NCI-H748 (cell line): ENCODE measurements at regions not wholly inside any gene's neighbourhood (a gene's known extent, or its start where the extent isn't known, plus 50 kb on each side); places are given as distances from the start of the nearest gene placed in this dataset.

ENCODE experiments used
- DNase-seq: peaks from one replicate; lab custom pipeline; 2025; ENCODE audit not compliant: unreplicated experiment; lab: John Stamatoyannopoulos, UW

- DNase-seq: no peak
Measured at GRCh38 chr4:13840502-13841190, 213.1 kb upstream of the BOD1L1 start.

- no peak for DNase-seq
Measured at GRCh38 chr4:13844740-13845139, 217.2 kb upstream of the BOD1L1 start.

GRCh38 chr4:13849778-13850177 lies 222.3 kb upstream of the BOD1L1 start:
- no peak for DNase-seq

DNA sequence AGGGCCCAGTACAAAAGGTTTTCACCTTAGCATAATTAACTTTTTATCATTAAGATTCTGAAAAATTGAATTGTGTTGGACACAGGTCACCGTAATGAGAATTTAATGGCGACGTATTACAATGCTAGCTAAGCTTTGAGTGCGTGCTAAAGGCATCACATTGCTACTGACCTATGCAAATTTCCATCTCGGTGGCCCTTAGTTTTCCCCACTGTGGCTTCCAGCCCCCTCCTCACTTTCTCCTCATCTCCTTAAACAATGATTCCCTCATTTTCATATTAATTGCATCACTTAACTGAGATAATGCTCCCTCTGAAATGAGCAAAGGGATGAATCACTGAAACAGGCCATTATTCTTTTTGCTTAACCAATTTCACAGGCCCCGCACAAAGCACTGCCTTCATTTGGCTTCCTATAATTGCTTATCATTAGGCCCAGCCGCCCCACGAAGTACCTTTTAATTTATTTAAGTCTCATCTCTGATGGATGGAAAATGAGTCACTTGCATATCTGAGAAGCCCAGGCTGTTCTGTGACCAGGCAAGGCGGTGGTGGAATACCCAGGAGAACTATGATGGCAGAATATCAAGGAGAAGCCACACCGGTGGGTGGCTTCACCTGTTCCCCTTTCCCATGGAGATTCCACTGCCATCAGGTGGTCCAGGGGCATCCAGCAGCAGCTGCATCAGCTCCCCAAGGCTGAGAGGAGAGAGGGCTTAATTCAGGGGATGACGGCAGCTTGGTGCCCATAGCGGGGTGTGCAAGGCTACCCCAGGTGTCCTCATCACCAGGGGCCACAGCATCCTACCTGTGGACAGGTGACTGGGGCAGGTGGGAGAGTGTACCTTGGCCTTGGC lies 223.8 kb upstream of the BOD1L1 start:
- DNase-seq: peak; percentile 11

DNA sequence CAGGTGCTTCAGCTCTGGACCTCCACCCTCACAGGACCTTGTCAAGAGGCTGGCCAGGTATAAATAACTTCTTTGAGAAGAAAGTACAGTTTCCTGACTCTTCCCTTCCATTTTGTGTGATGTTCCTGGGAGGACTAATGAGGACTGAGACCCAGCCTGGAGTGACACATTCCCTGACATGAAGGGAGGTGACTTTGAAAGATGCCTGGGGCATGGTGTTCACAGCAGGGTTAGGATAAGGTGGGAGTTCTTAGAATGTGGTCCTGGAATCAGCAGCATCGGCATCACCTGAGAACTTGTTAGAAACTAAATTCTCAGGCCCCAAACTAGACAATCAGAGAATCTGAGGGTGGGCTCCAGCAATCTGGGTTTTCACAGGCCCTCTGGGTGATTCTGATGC lies 224.9 kb upstream of the BOD1L1 start:
- DNase-seq: no peak

DNA sequence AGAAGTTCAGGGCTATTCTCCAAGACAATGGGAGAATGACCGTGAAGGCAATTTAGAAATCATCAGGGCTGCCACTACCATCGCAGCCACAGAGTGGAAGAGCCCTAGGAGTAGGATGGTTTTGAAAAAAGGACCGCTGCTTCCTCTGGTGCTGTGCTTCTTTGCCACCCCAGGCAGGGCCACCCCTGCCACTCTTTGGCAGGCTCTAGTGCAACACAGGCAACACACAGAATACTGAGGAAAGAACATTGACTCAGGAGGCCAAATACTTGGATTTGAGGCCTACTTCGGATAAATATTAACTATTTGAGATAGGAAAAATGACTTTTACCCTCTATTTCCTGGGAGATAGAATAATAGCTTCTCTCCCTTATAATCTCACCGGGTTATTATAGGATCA lies 228.9 kb upstream of the BOD1L1 start:
- DNase-seq: no peak

- no peak for DNase-seq
Measured at GRCh38 chr4:13857397-13857796, 229.9 kb upstream of the BOD1L1 start.

GRCh38 chr4:13857800-13858199 lies 230.3 kb upstream of the BOD1L1 start:
- DNase-seq: no peak

DNA sequence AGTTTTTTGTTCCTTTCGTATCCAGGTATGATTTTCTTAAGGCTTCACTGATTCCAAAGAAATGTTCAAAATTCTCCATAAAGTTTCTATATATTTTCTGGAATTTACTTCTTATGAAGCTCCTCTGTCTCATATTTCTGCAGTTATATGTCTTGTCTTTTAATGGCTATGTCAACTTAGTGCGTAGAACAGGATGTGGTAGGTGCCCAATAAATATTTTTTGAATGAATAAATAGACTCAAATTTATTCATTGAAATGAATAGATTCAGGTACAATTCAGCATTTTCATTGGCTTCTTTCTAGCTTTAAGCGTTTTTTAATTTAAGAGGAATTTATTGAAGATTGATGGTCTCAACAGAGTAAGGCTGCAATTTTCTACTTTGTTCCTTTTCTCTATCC lies 231.9 kb upstream of the BOD1L1 start:
- no peak for DNase-seq

- DNase-seq: no peak
Measured at GRCh38 chr4:13860126-13860525, 232.6 kb upstream of the BOD1L1 start.

DNA sequence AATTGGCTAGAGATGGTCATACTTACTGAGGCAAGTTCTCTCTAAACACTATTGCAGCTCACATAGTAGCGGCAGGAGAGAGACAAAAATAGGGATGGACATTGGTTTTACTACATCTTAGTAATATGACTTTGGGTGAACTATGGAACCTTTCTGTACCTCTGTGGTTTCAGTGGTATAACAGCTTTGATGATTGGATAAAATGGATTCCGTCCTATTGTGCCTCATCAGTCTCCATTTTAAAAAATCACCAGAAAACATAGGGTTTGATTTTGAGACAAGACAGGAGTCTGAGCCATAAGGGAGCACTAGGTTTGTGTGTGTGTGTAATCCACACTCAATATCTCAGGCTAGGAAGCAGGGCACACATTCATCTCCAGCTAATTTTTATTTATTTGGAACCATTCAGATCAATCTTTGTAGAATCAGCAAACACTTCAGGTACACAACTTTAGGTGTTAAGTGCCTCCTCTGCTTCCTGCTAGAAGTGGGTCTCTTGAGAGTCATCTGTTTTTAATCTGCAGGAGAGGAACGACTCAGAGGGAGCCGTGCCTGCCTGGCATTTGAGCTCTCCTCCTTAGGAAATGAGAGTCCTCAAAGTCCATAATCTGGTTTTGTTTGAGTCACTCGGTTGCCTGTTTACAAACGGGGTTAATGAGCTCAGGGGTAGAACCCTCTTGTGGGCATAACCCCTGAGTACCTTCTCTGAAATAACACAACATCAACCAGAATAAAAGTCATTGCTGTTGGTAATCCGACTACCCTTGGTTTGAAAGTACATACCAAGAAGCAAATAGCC lies 238.5 kb upstream of the BOD1L1 start:
- DNase-seq: peak; percentile 12

GRCh38 chr4:13866881-13867280 lies 239.4 kb upstream of the BOD1L1 start:
- no peak for DNase-seq

DNA sequence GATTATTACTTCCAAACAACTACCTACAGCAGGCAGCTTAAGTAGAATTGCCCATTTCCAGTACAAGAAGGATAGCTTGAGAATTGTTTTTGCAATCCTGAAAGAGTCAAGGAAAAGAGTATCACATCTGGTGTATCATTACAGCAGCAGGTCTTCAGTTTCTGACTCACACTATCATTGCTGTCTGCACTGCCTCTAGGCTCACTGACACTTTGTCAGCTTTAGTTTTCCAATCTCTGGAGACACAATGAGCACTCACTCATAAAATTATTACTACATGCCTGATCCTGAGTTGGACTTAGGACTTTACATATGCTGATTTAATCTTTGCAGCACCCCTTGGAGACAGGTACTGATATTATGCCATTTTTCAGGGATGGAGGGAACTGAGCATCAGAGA lies 244.6 kb upstream of the BOD1L1 start:
- no peak for DNase-seq

GRCh38 chr4:13872955-13873354 lies 245.4 kb upstream of the BOD1L1 start:
- DNase-seq: no peak

DNA sequence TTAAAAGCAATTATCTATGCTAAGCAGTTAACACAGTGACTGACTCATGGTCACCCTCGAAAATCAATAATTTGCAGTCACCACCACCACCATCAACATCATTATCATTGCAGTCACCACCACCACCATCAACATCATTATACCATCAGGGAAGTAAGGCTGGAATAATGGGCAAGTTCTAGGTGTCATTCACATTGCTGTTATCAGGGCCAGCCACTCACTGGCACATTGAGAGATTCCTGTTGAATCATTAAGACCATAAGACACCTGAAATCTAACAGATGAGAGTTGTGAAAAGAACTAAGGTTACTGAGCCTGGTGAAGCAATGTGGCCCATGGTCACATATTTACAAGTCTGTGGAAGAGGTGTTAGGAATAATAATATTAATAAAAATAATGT lies 247.7 kb upstream of the BOD1L1 start:
- no peak for DNase-seq

DNA sequence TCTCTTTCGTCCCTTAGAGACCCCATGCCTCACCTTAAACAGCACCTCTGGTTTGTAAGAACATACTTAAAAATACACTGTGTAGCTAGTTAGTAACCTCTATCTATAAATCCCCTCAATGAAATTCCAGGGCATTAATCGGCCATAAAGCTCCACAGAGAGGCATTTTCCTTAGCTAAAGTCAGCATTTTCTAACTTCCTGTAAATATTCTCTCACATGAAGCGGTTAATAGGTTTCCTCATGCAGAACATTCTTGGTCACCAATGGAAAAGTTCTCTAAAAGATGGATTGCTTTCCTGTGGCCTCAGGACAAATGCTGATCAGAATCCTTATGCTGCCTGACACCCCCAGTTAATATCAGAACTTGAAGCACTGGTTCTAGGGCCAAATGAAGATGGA lies 248.6 kb upstream of the BOD1L1 start:
- no peak for DNase-seq

DNA sequence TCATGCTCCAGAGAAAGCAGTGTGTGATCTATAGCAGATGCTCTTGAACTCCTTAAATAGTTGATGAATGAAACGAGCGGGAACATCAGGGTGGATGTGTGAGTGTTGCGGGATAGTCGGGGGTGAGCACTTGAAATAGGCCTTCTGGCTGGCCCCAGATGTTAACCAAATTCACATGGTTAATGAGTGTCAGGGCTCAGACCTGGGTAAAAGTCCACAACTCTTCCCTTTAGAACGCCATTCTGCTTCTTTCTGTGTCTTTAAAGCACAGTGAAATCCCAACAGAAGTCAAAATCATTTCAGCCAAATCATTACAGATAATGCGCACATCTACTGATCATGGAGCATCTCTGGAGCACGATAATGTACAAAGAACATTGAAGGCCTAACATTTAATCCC lies 249.4 kb upstream of the BOD1L1 start:
- no peak for DNase-seq

GRCh38 chr4:13877626-13878025 lies 250.1 kb upstream of the BOD1L1 start:
- DNase-seq: no peak

DNA sequence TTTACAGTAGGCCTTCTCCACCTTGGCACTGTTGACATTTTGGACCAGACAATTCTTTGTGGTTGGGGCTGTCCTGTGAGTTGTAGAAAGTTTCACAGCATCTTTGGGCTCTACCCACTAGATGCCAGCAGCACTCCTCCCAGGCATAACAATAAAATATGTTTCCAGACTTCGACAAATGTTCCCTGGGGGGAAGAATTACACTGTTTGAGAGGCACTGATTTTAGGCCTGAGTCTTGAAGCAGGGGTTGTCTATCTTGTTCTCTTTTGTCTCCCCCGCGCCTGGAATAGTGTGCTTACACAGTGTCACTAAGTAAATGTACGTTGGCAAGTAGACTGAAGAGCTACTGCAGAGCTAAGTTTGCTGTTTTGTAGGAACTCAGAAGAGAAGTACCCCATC lies 254.4 kb upstream of the BOD1L1 start:
- DNase-seq: no peak

DNA sequence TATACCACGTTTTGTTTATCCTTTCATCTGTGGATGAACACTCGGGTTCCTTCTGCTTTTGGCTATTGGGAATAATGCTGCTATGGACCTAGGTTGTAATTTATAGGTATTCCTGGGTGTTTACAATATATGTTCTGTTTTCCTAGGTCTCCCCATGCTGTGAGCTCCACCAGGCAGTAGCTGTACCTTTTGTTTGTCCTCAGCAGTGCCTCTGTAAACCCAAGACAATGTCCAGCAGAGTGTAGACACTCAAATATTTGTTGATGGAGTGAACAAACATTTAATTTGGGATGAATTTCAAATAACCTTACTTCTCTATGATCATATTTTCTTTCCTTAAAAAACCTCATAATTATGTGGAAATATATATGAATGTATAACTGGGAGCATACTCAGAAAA lies 259.5 kb upstream of the BOD1L1 start:
- peak; percentile 3 for DNase-seq

GRCh38 chr4:13888112-13888511 lies 260.6 kb upstream of the BOD1L1 start:
- DNase-seq: no peak

- DNase-seq: no peak
Measured at GRCh38 chr4:13891544-13891939, 264.0 kb upstream of the BOD1L1 start.
